A673 (cell line): ENCODE measurements at regions not wholly inside any gene's neighbourhood (a gene's known extent, or its start where the extent isn't known, plus 50 kb on each side); places are given as distances from the start of the nearest gene placed in this dataset.

Source experiments
- BruUV-seq: library from RNA; stranded (reverse); fragments of 400-500 nt; replicated peaks from 2 replicates; lab custom pipeline; 2021; lab: Mats Ljungman, UMichigan
- CTCF ChIA-PET: fragments of 300-600 bp; sonication (Branson Sonifier 250); formaldehyde crosslinking; loops from one replicate; lab custom pipeline; 2022; ENCODE audit warnings: antibody characterized with exemption; lab: Charles Lee
- POLR2A ChIA-PET: fragments of 300-600 bp; sonication (Branson Sonifier 250); formaldehyde crosslinking; loops from one replicate; lab custom pipeline; 2022; ENCODE audit warnings: antibody characterized with exemption; ENCODE audit not compliant: low non-redundant PET; lab: Charles Lee
- DNase-seq: peaks from one replicate; pipeline ENCODE4 v3.0.0-alpha.2; 2015; ENCODE audit warnings: low spot score
- H3K27ac ChIP-seq: fragments of 200-600 bp; sonication (generic); 2 replicates; pipeline ENCODE4 v1.5.1; 2016; ENCODE audit warnings: mixed run types, low read depth, mild to moderate bottlenecking, mixed read lengths, antibody characterized with exemption, low read length; ENCODE audit not compliant: poor library complexity, severe bottlenecking
- H3K27me3 ChIP-seq: fragments of 200-600 bp; sonication (generic); replicated peaks from 2 replicates; pipeline ENCODE4 v1.6.1; 2017; ENCODE audit warnings: mixed run types, low read depth, mild to moderate bottlenecking, mixed read lengths, antibody characterized with exemption, low read length; ENCODE audit not compliant: insufficient read depth, poor library complexity
- H3K36me3 ChIP-seq: fragments of 200-600 bp; sonication (generic); 2 replicates; pipeline ENCODE4 v1.6.1; 2016; ENCODE audit warnings: mixed run types, mild to moderate bottlenecking, mixed read lengths, antibody characterized with exemption, low read length; ENCODE audit not compliant: insufficient read depth, poor library complexity, severe bottlenecking
- H3K4me1 ChIP-seq: fragments of 200-600 bp; sonication (generic); 2 replicates; pipeline ENCODE4 v1.6.1; 2017; ENCODE audit warnings: mixed run types, mild to moderate bottlenecking, mixed read lengths, antibody characterized with exemption, low read length; ENCODE audit not compliant: insufficient read depth, poor library complexity, severe bottlenecking
- H3K4me3 ChIP-seq: fragments of 200-600 bp; sonication (generic); 2 replicates; pipeline ENCODE4 v1.5.1; 2016; ENCODE audit warnings: low read depth, mixed run types, mild to moderate bottlenecking, mixed read lengths, low read length; ENCODE audit not compliant: poor library complexity, severe bottlenecking
- H3K9me3 ChIP-seq: fragments of 200-600 bp; sonication (generic); 2 replicates; pipeline ENCODE4 v1.6.1; 2016; ENCODE audit warnings: mixed run types, low read depth, mild to moderate bottlenecking, mixed read lengths, antibody characterized with exemption, low read length; ENCODE audit not compliant: poor library complexity, severe bottlenecking
- EZH2 ChIP-seq: fragments of 200-600 bp; sonication (generic); IDR thresholded peaks from 2 replicates; pipeline ENCODE4 v1.6.1; 2017; ENCODE audit warnings: borderline replicate concordance, low read depth, mild to moderate bottlenecking, mixed read lengths, antibody characterized with exemption, low read length; ENCODE audit not compliant: poor library complexity, severe bottlenecking
- intact Hi-C: fragments of 100-400 bp; cut with micrococcal nuclease; formaldehyde crosslinking; loops from one replicate; pipeline ENCODE4 v1.10.0; 2022; ENCODE audit not compliant: unreplicated experiment
- TF ChIP-seq, protein P1 (sequence below): fragments of 300-800, 200-600 bp; sonication (generic); conservative IDR thresholded peaks from 2 replicates; pipeline ENCODE4 v1.5.1; 2017; ENCODE audit warnings: low read depth, mild to moderate bottlenecking, antibody characterized with exemption, low read length, moderate library complexity, mixed read lengths

DNA sequence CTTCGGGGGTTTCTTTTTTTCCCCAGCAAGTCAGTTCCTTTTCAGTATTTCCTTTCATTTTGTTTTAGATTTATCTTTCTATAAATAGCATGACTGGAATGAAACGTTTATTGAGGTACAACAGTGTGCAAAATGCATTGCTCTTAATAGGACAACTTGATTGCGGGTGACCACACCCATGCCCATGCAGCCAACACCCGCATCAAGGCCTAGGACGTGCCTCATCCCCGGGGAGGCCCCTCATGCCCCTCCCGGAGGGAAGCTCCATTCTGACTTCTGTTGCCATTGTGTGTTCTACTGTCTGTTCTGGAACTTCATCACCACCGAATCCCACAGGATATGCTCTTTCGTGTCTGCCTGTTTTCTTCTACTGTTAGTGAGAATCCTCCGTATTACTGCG, 82.2 kb downstream of the RPS6KA4 start:
- CTCF ChIA-PET, result no interaction called here
- POLR2A ChIA-PET, result no interaction called here
- no peak overlapping the region for H3K4me3 ChIP-seq
- no peaks in the 10 kb centered on the region for H3K9me3 ChIP-seq
- H3K27me3 ChIP-seq, result peaks cover 9% of the 10 kb centered on the region
- H3K36me3 ChIP-seq, result no peaks in the 10 kb centered on the region
- H3K4me1 ChIP-seq, result no peaks in the 10 kb centered on the region
- TF ChIP-seq, protein P1, sequence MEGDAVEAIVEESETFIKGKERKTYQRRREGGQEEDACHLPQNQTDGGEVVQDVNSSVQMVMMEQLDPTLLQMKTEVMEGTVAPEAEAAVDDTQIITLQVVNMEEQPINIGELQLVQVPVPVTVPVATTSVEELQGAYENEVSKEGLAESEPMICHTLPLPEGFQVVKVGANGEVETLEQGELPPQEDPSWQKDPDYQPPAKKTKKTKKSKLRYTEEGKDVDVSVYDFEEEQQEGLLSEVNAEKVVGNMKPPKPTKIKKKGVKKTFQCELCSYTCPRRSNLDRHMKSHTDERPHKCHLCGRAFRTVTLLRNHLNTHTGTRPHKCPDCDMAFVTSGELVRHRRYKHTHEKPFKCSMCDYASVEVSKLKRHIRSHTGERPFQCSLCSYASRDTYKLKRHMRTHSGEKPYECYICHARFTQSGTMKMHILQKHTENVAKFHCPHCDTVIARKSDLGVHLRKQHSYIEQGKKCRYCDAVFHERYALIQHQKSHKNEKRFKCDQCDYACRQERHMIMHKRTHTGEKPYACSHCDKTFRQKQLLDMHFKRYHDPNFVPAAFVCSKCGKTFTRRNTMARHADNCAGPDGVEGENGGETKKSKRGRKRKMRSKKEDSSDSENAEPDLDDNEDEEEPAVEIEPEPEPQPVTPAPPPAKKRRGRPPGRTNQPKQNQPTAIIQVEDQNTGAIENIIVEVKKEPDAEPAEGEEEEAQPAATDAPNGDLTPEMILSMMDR, result no peak
- no peak for TF ChIP-seq EZH2
- intact Hi-C loops, result no loop called here
- no peak overlapping the region for H3K27ac ChIP-seq
- no TSS peak for BruUV-seq
- DNase-seq, result no peak

DNA sequence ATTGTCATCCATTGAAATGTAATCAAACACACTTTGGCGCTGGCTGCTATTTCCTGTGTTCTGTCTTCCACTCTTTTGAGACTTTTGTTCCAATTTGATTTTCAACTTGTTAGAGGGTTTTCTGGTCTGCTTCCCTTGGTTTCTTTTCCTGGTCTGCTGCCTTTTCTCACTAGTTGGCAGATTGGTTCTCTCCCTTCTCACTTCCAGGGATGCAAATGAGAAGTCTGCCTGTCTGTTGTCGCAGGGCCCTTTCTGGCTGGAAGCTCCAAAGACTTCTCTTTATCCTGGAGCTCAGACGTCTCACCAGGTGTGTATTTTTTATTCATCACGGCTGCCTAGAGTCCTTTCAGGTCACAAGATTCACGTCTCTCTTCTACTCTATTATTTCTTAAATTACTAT, 84.0 kb downstream of the RPS6KA4 start:
- no TSS peak for BruUV-seq
- Histone ChIP-seq H3K27me3 (peaks cover 3% of the 10 kb centered on the region), H3K9me3 (no peaks in the 10 kb centered on the region), H3K36me3 (no peaks in the 10 kb centered on the region), H3K4me3 (no peak overlapping the region), H3K4me1 (peaks cover 2% of the 10 kb centered on the region), H3K27ac (no peak overlapping the region)
- no peak for DNase-seq
- ChIA-PET CTCF (no interaction called here), POLR2A (interaction anchor here (0.5 kb wide), 1 partner anchor 217 kb away, joined by 3 read pairs; no protein-coding TSS in a partner anchor)
- intact Hi-C loops, result no loop called here
- TF ChIP-seq, protein P1, result no peak
- no peak for TF ChIP-seq EZH2

GRCh38 chr11:64444838-64445441, 86.0 kb downstream of the RPS6KA4 start:
- intact Hi-C loops, result no loop called here
- DNase-seq, result peak; percentile 68
- Histone ChIP-seq H3K4me1 (peaks cover 16% of the 10 kb centered on the region), H3K4me3 (no peak overlapping the region), H3K27me3 (peaks cover 3% of the 10 kb centered on the region), H3K9me3 (no peaks in the 10 kb centered on the region), H3K27ac (no peak overlapping the region), H3K36me3 (no peaks in the 10 kb centered on the region)
- BruUV-seq, result no TSS peak
- no peak for TF ChIP-seq EZH2
- TF ChIP-seq, protein P1, result no peak
- ChIA-PET CTCF (no interaction called here), POLR2A (no interaction called here)
